BJ (cell line): ENCODE measurements at regions not wholly inside any gene's neighbourhood (a gene's known extent, or its start where the extent isn't known, plus 50 kb on each side); places are given as distances from the start of the nearest gene placed in this dataset. TPM values are rescaled to one million over a fixed set of nuclear protein-coding genes. Genes with fewer than 3 reads are reported as not detected.

Experiments
- CTCF ChIA-PET: fragments of 350-600 bp; formaldehyde crosslinking; extraction: SDS; loops from one replicate; lab custom pipeline; 2021; ENCODE audit warnings: antibody characterized with exemption, inconsistent platforms; lab: Yijun Ruan, JAX
- POLR2A ChIA-PET: fragments of 300-600 bp; sonication (Branson Sonifier 250); formaldehyde crosslinking; extraction: SDS; loops from one replicate; lab custom pipeline; 2021; ENCODE audit warnings: antibody characterized with exemption; lab: Charles Lee
- DNase-seq: peaks from one replicate; pipeline ENCODE4 v3.0.0-alpha.2; 2011; ENCODE audit warnings: low read depth
- H3K27me3 ChIP-seq: 2 replicates; pipeline ENCODE4 v1.6.0; 2011; ENCODE audit warnings: low read length; ENCODE audit not compliant: control insufficient read depth, insufficient read depth
- H3K36me3 ChIP-seq: 2 replicates; pipeline ENCODE4 v1.5.1; 2011; ENCODE audit warnings: low read length; ENCODE audit not compliant: control insufficient read depth, insufficient read depth
- H3K4me3 ChIP-seq: 2 replicates; pipeline ENCODE4 v1.5.1; 2011; ENCODE audit warnings: low read depth, mild to moderate bottlenecking, control low read depth, low read length
- small RNA-seq: library from RNA; depleted of rRNA; stranded (forward); fragments of <200 nt; gene quantifications from one replicate; pipeline ENCODE3, GENCODE V24; 2012; ENCODE audit warnings: low replicate concordance, low read depth; ENCODE audit not compliant: insufficient read length
- TF ChIP-seq, protein P1 (sequence below): IDR thresholded peaks from 2 replicates; pipeline ENCODE4 v1.5.1; 2011; ENCODE audit warnings: low read depth, mild to moderate bottlenecking, control low read depth, inconsistent platforms, low read length, moderate library complexity; ENCODE audit not compliant: insufficient read depth

DNA sequence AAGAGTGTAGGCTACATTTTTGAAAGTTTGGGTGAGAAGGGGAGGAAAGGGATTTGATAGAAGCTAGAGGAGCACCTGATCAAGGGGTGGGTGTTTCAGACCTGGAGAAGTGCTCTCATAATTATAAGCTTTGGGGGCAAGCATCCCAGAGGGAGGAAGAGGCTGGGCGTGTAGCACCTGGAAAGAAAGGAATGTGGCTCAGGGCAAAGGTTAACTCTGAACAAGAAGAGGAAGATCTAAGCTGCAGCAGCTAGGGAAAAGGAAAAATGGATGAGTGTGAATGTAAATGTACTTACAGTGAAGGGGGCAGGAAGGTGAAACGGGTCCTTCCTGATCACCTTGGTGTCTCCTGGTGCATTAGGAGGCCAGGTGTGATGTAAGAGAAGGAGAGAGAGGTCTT, 49.8 kb upstream of the ANKRD55 start:
- CTCF ChIA-PET = interaction anchor here (2.4 kb wide), 1 partner anchor 13 kb away, joined by 8 read pairs; no protein-coding TSS in a partner anchor
- POLR2A ChIA-PET = no interaction called here
- H3K27me3 ChIP-seq = no peaks in the 10 kb centered on the region
- no peaks in the 10 kb centered on the region for H3K36me3 ChIP-seq
- H3K4me3 ChIP-seq = no peak overlapping the region
- no peak for DNase-seq
- TF ChIP-seq, protein P1, sequence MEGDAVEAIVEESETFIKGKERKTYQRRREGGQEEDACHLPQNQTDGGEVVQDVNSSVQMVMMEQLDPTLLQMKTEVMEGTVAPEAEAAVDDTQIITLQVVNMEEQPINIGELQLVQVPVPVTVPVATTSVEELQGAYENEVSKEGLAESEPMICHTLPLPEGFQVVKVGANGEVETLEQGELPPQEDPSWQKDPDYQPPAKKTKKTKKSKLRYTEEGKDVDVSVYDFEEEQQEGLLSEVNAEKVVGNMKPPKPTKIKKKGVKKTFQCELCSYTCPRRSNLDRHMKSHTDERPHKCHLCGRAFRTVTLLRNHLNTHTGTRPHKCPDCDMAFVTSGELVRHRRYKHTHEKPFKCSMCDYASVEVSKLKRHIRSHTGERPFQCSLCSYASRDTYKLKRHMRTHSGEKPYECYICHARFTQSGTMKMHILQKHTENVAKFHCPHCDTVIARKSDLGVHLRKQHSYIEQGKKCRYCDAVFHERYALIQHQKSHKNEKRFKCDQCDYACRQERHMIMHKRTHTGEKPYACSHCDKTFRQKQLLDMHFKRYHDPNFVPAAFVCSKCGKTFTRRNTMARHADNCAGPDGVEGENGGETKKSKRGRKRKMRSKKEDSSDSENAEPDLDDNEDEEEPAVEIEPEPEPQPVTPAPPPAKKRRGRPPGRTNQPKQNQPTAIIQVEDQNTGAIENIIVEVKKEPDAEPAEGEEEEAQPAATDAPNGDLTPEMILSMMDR = no peak

Small RNA genes in the stretch of these regions (small RNA-seq; reads per million reads assigned to genes)
- gene HMGN1P17 (not detected), gene RNU6ATAC2P (not detected)
